H9 (cell line): ENCODE measurements at regions not wholly inside any gene's neighbourhood (a gene's known extent, or its start where the extent isn't known, plus 50 kb on each side); places are given as distances from the start of the nearest gene placed in this dataset.

Source experiments
- DNase-seq: peaks from one replicate; pipeline ENCODE4 v3.0.0-alpha.2; 2017
- H2AFZ ChIP-seq: one replicate; pipeline ENCODE4 v1.6.1; 2013; ENCODE audit warnings: mild to moderate bottlenecking, low read length, control low read depth, moderate library complexity
- H2AK5ac ChIP-seq: 2 replicates; pipeline ENCODE4 v1.6.1; 2013; ENCODE audit warnings: low read length, control low read depth, mixed read lengths; ENCODE audit not compliant: insufficient read length
- H2BK120ac ChIP-seq: one replicate; pipeline ENCODE4 v1.6.1; 2013; ENCODE audit warnings: low read depth, mild to moderate bottlenecking, low read length, control low read depth, inconsistent platforms; ENCODE audit not compliant: poor library complexity, severe bottlenecking
- H2BK12ac ChIP-seq: 2 replicates; pipeline ENCODE4 v1.6.1; 2013; ENCODE audit warnings: low read length, control low read depth, mixed read lengths, low read depth; ENCODE audit not compliant: insufficient read length
- H2BK15ac ChIP-seq: 2 replicates; pipeline ENCODE4 v1.6.1; 2013; ENCODE audit warnings: low read depth, low read length, control low read depth
- H2BK20ac ChIP-seq: one replicate; pipeline ENCODE4 v1.6.1; 2013; ENCODE audit warnings: low read depth, mild to moderate bottlenecking, low read length, control low read depth, inconsistent platforms; ENCODE audit not compliant: poor library complexity, severe bottlenecking
- H2BK5ac ChIP-seq: 2 replicates; pipeline ENCODE4 v1.6.1; 2013; ENCODE audit warnings: low read length, control low read depth, mixed read lengths; ENCODE audit not compliant: insufficient read length
- H3K14ac ChIP-seq: 2 replicates; pipeline ENCODE4 v1.6.1; 2013; ENCODE audit warnings: low read length, control low read depth; ENCODE audit not compliant: insufficient read depth
- H3K18ac ChIP-seq: 2 replicates; pipeline ENCODE4 v1.6.1; 2013; ENCODE audit warnings: low read depth, mild to moderate bottlenecking, mixed read lengths, low read length, control low read depth; ENCODE audit not compliant: insufficient read length
- H3K23ac ChIP-seq: 2 replicates; pipeline ENCODE4 v1.6.1; 2013; ENCODE audit warnings: low read length, control low read depth, mixed read lengths, low read depth; ENCODE audit not compliant: insufficient read length
- H3K23me2 ChIP-seq: 2 replicates; pipeline ENCODE4 v1.6.1; 2013; ENCODE audit warnings: low read depth, mild to moderate bottlenecking, mixed read lengths, low read length, control low read depth; ENCODE audit not compliant: insufficient read length, poor library complexity, severe bottlenecking
- H3K27ac ChIP-seq: 2 replicates; pipeline ENCODE4 v1.5.1; 2013; ENCODE audit warnings: low read length, control low read depth, mixed read lengths, low read depth; ENCODE audit not compliant: insufficient read length
- H3K27me3 ChIP-seq: 2 replicates; pipeline ENCODE4 v1.6.1; 2013; ENCODE audit warnings: low read length, control low read depth, inconsistent platforms; ENCODE audit not compliant: insufficient read depth
- H3K4ac ChIP-seq: 2 replicates; pipeline ENCODE4 v1.6.1; 2013; ENCODE audit warnings: low read depth, mild to moderate bottlenecking, control low read depth, inconsistent platforms, low read length, moderate library complexity
- H3K4me1 ChIP-seq: 2 replicates; pipeline ENCODE4 v1.6.1; 2013; ENCODE audit warnings: low read length, control low read depth, inconsistent platforms; ENCODE audit not compliant: insufficient read depth
- H3K4me2 ChIP-seq: 2 replicates; pipeline ENCODE4 v1.6.1; 2013; ENCODE audit warnings: low read length, control low read depth, mixed read lengths; ENCODE audit not compliant: insufficient read length, insufficient read depth
- H3K56ac ChIP-seq: 2 replicates; pipeline ENCODE4 v1.6.1; 2013; ENCODE audit warnings: low read depth, mild to moderate bottlenecking, mixed read lengths, low read length, control low read depth; ENCODE audit not compliant: insufficient read length
- H3K79me1 ChIP-seq: 2 replicates; pipeline ENCODE4 v1.6.1; 2013; ENCODE audit warnings: low read depth, mild to moderate bottlenecking, moderate library complexity, low read length, control low read depth, inconsistent platforms; ENCODE audit not compliant: insufficient read depth, poor library complexity, severe bottlenecking
- H3K79me2 ChIP-seq: 2 replicates; pipeline ENCODE4 v1.6.1; 2013; ENCODE audit warnings: low read length, control low read depth, inconsistent platforms; ENCODE audit not compliant: insufficient read depth
- H3K9ac ChIP-seq: 2 replicates; pipeline ENCODE4 v1.6.1; 2013; ENCODE audit warnings: low read length, control low read depth, mixed read lengths; ENCODE audit not compliant: insufficient read length; ENCODE audit errors: extremely low read depth
- H3K9me3 ChIP-seq: one replicate; pipeline ENCODE4 v1.6.1; 2013; ENCODE audit warnings: low read depth, low read length, inconsistent platforms; ENCODE audit not compliant: control insufficient read depth
- H3T11ph ChIP-seq: one replicate; pipeline ENCODE4 v1.6.1; 2013; ENCODE audit warnings: mild to moderate bottlenecking, low read length, control low read depth, inconsistent platforms
- H4K20me1 ChIP-seq: one replicate; pipeline ENCODE4 v1.6.1; 2013; ENCODE audit not compliant: control insufficient read depth, insufficient read length, insufficient read depth
- H4K5ac ChIP-seq: 2 replicates; pipeline ENCODE4 v1.6.1; 2013; ENCODE audit warnings: low read depth, mild to moderate bottlenecking, mixed read lengths, low read length, control low read depth; ENCODE audit not compliant: insufficient read length
- H4K8ac ChIP-seq: replicated peaks from 2 replicates; pipeline ENCODE4 v1.6.1; 2013; ENCODE audit warnings: low read length, control low read depth, mixed read lengths, low read depth; ENCODE audit not compliant: insufficient read length
- H4K91ac ChIP-seq: 2 replicates; pipeline ENCODE4 v1.6.1; 2013; ENCODE audit warnings: low read depth, mild to moderate bottlenecking, moderate library complexity, mixed read lengths, low read length, control low read depth; ENCODE audit not compliant: insufficient read length
- H3K27ac Mint-ChIP-seq, 3 experiments: 2 replicates in 2 of 3; 3 replicates in 1 of 3; pipeline ENCODE4 v1.8.0; 2020 to 2021; ENCODE audit warnings: mixed read lengths in 3 of 3, mild to moderate bottlenecking in 1 of 3, moderate library complexity in 1 of 3
- H3K27me3 Mint-ChIP-seq: 2 replicates; pipeline ENCODE4 v1.8.0; 2021; ENCODE audit warnings: low read depth, mild to moderate bottlenecking, moderate library complexity, mixed read lengths
- H3K36me3 Mint-ChIP-seq, 3 experiments: 2 replicates in 2 of 3; 3 replicates in 1 of 3; pipeline ENCODE4 v1.8.0; 2020 to 2021; ENCODE audit warnings: low read depth in 3 of 3, mixed read lengths in 3 of 3; ENCODE audit not compliant: insufficient read depth in 1 of 3
- H3K4me1 Mint-ChIP-seq, 2 experiments: 2 replicates each; pipeline ENCODE4 v1.8.0; 2020; ENCODE audit warnings: mixed read lengths in 2 of 2
- H3K4me3 Mint-ChIP-seq, 2 experiments: 2 replicates in 1 of 2; 3 replicates in 1 of 2; pipeline ENCODE4 v1.8.0; 2020 to 2021; ENCODE audit warnings: mild to moderate bottlenecking in 2 of 2, mixed read lengths in 2 of 2, moderate library complexity in 1 of 2
- H3K9me3 Mint-ChIP-seq, 2 experiments: 2 replicates in 1 of 2; 3 replicates in 1 of 2; pipeline ENCODE4 v1.8.0; 2020; ENCODE audit warnings: mild to moderate bottlenecking in 2 of 2, mixed read lengths in 2 of 2, moderate library complexity in 1 of 2
- WGBS: extraction: QIAGEN DNeasy Blood & Tissue Kit; methylation state at CpG from one replicate; pipeline ENCODE4 v1.1.7; 2013; ENCODE audit warnings: missing lambda C conversion rate, low lambda C conversion rate, mixed read lengths; ENCODE audit not compliant: insufficient read length; ENCODE audit errors: extremely low coverage; 5-methylcytosine and 5-hydroxymethylcytosine counted together
- TF ChIP-seq, protein P1 (sequence below): fragments of 200-600 bp; sonication (generic); conservative IDR thresholded peaks from 3 replicates; pipeline ENCODE4 v1.8.0; 2021; ENCODE audit warnings: antibody characterized with exemption, mild to moderate bottlenecking

GRCh38 chr1:64404202-64404601 lies 65.7 kb upstream of the CACHD1 start:
- no CpG with 5 or more reads among the region's 1 CpG for WGBS
- no peak overlapping the region for H2AFZ ChIP-seq
- H3K56ac ChIP-seq, result no peak overlapping the region
- no peak overlapping the region for H3K23ac ChIP-seq
- no peaks in the 10 kb centered on the region for H3K9me3 Mint-ChIP-seq
- no peak overlapping the region for H3K4me2 ChIP-seq
- no peak overlapping the region for H3K9ac ChIP-seq
- H4K91ac ChIP-seq, result no peak overlapping the region
- H3K18ac ChIP-seq, result no peak overlapping the region
- no peaks in the 10 kb centered on the region for H4K20me1 ChIP-seq
- no peak overlapping the region for H3T11ph ChIP-seq
- H3K79me2 ChIP-seq, result no peaks in the 10 kb centered on the region
- DNase-seq, result no peak
- H3K36me3 Mint-ChIP-seq, result no peaks in the 10 kb centered on the region
- H3K4ac ChIP-seq, result no peak overlapping the region
- H3K23me2 ChIP-seq, result no peaks in the 10 kb centered on the region
- peaks cover 3% of the 10 kb centered on the region; the same call in 1 of the 2 replicates for H3K27me3 Mint-ChIP-seq
- H3K9me3 ChIP-seq, result no peaks in the 10 kb centered on the region
- H4K5ac ChIP-seq, result no peak overlapping the region
- H3K4me3 Mint-ChIP-seq, result no peak overlapping the region
- H2BK5ac ChIP-seq, result no peak overlapping the region
- TF ChIP-seq, protein P1, sequence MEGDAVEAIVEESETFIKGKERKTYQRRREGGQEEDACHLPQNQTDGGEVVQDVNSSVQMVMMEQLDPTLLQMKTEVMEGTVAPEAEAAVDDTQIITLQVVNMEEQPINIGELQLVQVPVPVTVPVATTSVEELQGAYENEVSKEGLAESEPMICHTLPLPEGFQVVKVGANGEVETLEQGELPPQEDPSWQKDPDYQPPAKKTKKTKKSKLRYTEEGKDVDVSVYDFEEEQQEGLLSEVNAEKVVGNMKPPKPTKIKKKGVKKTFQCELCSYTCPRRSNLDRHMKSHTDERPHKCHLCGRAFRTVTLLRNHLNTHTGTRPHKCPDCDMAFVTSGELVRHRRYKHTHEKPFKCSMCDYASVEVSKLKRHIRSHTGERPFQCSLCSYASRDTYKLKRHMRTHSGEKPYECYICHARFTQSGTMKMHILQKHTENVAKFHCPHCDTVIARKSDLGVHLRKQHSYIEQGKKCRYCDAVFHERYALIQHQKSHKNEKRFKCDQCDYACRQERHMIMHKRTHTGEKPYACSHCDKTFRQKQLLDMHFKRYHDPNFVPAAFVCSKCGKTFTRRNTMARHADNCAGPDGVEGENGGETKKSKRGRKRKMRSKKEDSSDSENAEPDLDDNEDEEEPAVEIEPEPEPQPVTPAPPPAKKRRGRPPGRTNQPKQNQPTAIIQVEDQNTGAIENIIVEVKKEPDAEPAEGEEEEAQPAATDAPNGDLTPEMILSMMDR, result no peak
- H2BK20ac ChIP-seq, result no peak overlapping the region
- H2BK12ac ChIP-seq, result no peak overlapping the region
- H3K4me1 Mint-ChIP-seq, result peaks cover 2 to 8% of the 10 kb centered on the region in 2 experiments; a peak in 3 of 4 replicates
- H3K27ac ChIP-seq, result no peak overlapping the region
- H4K8ac ChIP-seq, result no peak overlapping the region
- no peak overlapping the region for H3K14ac ChIP-seq
- no peak overlapping the region for H3K27ac Mint-ChIP-seq
- no peak overlapping the region for H2AK5ac ChIP-seq
- no peaks in the 10 kb centered on the region for H3K79me1 ChIP-seq
- no peak overlapping the region for H2BK15ac ChIP-seq
- no peaks in the 10 kb centered on the region for H3K27me3 ChIP-seq
- H3K4me1 ChIP-seq, result no peaks in the 10 kb centered on the region
- H2BK120ac ChIP-seq, result no peak overlapping the region
